ENCODE measurements at regions not wholly inside any gene's neighbourhood (a gene's known extent, or its start where the extent isn't known, plus 50 kb on each side); places are given as distances from the start of the nearest gene placed in this dataset.

DNA sequence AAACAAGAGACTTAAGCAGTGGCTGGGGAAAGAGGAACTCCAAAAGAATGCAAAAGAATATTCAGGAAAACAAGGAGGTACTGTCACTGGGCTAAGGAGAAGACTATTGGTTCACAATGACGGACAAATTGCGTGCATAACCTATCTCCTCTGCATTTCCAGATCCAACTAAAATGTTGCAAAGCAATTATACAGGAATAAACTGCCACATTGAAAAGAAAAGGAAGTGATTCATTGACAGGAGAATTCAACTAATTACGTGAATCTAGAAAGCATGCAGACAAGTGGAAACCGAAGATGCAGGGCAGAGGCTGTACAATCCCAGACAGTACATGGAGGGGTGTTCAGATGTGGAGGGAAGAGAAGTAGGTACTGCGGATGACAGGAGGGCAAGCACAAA is 152.8 kb upstream of the RIPOR2 start:
- DNase-seq, result no peak
- Histone ChIP-seq H3K4me3 (ENCODE audit: insufficient read depth, low read depth, low read length) (no peak overlapping the region), H3K27me3 (ENCODE audit: control insufficient read depth, insufficient read depth, low read length) (no peaks in the 10 kb centered on the region), H3K36me3 (replicated peaks; ENCODE audit: control insufficient read depth, insufficient read depth, low read length) (no peaks in the 10 kb centered on the region)

- DNase-seq, result no peak
- Histone ChIP-seq H3K36me3 (replicated peaks; ENCODE audit: control insufficient read depth, insufficient read depth, low read length) (no peaks in the 10 kb centered on the region), H3K4me3 (ENCODE audit: insufficient read depth, low read depth, low read length) (no peak overlapping the region), H3K27me3 (ENCODE audit: control insufficient read depth, insufficient read depth, low read length) (no peaks in the 10 kb centered on the region)
Observed at GRCh38 chr6:25089442-25089841, 153.7 kb upstream of the RIPOR2 start.

GRCh38 chr6:25094726-25095125 is 159.0 kb upstream of the RIPOR2 start:
- Histone ChIP-seq H3K4me3 (ENCODE audit: insufficient read depth, low read depth, low read length) (no peak overlapping the region), H3K27me3 (ENCODE audit: control insufficient read depth, insufficient read depth, low read length) (no peaks in the 10 kb centered on the region), H3K36me3 (replicated peaks; ENCODE audit: control insufficient read depth, insufficient read depth, low read length) (no peaks in the 10 kb centered on the region)
- DNase-seq, result no peak

GRCh38 chr6:25100288-25100687 is 164.5 kb upstream of the RIPOR2 start:
- no peaks in the 10 kb centered on the region for H3K36me3 ChIP-seq (replicated peaks; ENCODE audit: control insufficient read depth, insufficient read depth, low read length)
- no peak overlapping the region for H3K4me3 ChIP-seq (ENCODE audit: insufficient read depth, low read depth, low read length)
- no peak for DNase-seq
- no peaks in the 10 kb centered on the region for H3K27me3 ChIP-seq (ENCODE audit: control insufficient read depth, insufficient read depth, low read length)

DNA sequence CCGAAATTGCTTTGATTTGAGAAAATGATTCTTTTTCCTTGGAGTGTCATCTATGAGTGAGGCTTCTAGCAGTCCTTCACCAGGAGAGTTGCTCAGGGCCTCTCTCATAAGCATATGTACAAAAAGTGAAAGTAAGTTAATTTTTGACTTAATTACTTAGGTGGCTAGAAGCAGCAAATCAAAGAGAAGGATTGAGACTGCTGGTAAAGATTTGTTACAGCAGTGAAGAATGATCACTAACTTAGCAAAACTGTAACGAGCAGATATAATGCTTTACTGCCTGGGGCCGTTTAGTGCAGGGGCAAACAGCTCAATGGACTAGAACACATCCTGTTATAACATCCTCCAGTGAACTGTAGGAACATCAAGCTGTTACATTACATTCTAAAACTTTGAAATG is 167.8 kb upstream of the RIPOR2 start:
- Histone ChIP-seq H3K36me3 (replicated peaks; ENCODE audit: control insufficient read depth, insufficient read depth, low read length) (no peaks in the 10 kb centered on the region), H3K4me3 (ENCODE audit: insufficient read depth, low read depth, low read length) (no peak overlapping the region), H3K27me3 (ENCODE audit: control insufficient read depth, insufficient read depth, low read length) (no peaks in the 10 kb centered on the region)
- DNase-seq, result no peak

DNA sequence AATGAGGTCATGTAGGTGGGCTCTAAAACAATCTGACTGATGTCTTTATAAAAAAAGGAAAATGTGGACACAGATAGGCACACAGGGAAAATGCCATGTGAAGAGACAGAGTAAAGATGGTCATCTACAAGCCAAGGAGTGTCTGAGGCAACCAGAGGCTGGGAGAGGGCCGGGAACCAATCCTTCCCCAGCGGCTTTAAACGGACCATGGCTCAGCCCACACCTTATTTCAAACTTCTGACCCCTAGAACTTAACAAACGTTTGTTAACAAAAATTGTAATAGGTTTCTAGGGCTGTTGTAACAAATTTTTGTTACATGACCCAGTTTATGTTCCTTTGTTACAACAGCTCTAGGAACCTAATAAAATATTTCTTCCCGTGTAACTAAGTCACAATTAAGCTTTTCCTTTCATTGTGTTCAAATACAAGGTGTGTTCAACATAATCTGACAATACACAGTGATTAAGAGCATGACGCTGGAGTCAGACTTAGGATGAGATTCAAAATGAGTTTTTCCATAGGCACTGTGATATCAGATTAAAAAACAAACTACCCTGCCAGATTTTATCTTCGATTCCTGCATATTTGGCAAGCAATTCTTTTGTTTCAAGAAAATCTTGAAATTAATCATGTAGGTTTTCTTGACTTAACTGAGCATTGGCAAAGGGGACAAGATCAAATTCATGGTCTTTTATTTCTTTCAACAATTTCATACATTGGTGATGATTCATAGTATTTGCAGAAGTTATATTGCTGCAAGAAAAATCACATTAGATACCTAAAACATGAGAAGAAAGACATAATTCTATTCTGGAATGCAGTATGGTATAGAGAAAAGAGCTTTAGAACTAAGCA is 169.5 kb upstream of the RIPOR2 start:
- H3K4me3 ChIP-seq (ENCODE audit: insufficient read depth, low read depth, low read length), result no peak overlapping the region
- DNase-seq, result no peak
- H3K36me3 ChIP-seq (replicated peaks; ENCODE audit: control insufficient read depth, insufficient read depth, low read length), result no peaks in the 10 kb centered on the region
- no peaks in the 10 kb centered on the region for H3K27me3 ChIP-seq (ENCODE audit: control insufficient read depth, insufficient read depth, low read length)

- no peaks in the 10 kb centered on the region for H3K36me3 ChIP-seq (replicated peaks; ENCODE audit: control insufficient read depth, insufficient read depth, low read length)
- no peak for DNase-seq
- H3K27me3 ChIP-seq (ENCODE audit: control insufficient read depth, insufficient read depth, low read length), result no peaks in the 10 kb centered on the region
- no peak overlapping the region for H3K4me3 ChIP-seq (ENCODE audit: insufficient read depth, low read depth, low read length)
Observed at GRCh38 chr6:25107218-25107617, 171.5 kb upstream of the RIPOR2 start.

DNA sequence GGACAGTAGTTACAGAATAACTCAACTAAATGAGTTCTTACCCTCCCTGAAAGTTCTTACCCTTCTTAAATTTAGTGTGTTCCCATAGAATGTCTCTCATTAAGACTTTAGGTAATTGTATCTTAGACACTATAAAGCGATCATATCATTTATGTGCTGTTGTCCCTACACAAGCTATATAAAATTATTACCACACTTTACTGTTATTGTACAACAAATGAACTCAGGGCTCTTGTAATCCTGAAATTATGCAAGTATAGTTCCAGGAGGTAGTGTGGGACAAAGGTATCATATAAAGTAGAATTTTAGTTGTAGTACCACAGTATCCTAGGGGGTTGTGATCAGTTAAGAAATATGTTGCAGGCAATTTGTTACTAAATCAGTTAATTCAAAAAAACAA is 167.4 kb upstream of the CARMIL1 start:
- H3K27me3 ChIP-seq (ENCODE audit: control insufficient read depth, insufficient read depth, low read length), result no peaks in the 10 kb centered on the region
- no peak overlapping the region for H3K4me3 ChIP-seq (ENCODE audit: insufficient read depth, low read depth, low read length)
- H3K36me3 ChIP-seq (replicated peaks; ENCODE audit: control insufficient read depth, insufficient read depth, low read length), result no peaks in the 10 kb centered on the region
- no peak for DNase-seq

DNA sequence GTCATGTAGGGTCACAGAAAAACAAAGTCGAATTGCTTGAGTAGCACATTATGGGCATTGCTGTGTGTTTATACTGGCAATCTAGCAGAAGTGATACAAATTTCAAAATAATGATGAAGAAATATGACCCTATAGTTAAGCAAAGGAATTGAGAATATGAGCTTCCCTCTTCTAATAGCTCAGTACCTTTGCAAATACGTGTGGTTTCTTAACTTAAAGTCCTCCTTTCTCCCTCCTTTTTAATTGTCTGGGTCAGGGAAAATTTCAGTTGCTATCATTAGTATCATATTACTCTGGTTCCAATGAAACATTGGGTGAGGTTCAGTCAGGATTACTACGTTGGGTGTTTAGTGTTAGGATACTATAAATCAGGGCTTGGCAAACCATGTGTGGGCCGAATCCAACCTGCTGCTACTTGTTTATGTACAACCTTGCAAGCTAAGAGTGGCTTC is 166.8 kb upstream of the CARMIL1 start:
- Histone ChIP-seq H3K27me3 (ENCODE audit: control insufficient read depth, insufficient read depth, low read length) (no peaks in the 10 kb centered on the region), H3K36me3 (replicated peaks; ENCODE audit: control insufficient read depth, insufficient read depth, low read length) (no peaks in the 10 kb centered on the region), H3K4me3 (ENCODE audit: insufficient read depth, low read depth, low read length) (no peak overlapping the region)
- DNase-seq, result no peak

DNA sequence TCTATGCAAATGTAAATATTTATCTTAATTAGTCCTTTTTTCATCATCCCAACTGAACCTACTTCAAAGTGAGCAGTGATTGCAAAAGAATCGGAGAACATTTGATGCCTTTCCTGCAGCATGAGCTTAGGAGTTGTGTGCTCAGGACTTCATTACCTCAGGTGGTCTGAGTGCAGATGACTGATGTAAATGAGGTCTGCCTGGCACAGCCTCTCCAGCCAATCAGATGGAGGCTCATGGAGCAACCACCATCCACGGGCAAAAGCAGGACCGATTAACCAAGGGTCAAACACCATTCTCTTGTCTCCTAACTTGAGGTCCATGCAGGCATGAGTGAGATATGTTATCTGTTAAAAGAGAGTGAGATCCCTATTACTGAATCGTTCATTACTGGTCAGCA is 165.7 kb upstream of the CARMIL1 start:
- H3K4me3 ChIP-seq (ENCODE audit: insufficient read depth, low read depth, low read length), result no peak overlapping the region
- peak; percentile 25 for DNase-seq
- H3K36me3 ChIP-seq (replicated peaks; ENCODE audit: control insufficient read depth, insufficient read depth, low read length), result no peaks in the 10 kb centered on the region
- H3K27me3 ChIP-seq (ENCODE audit: control insufficient read depth, insufficient read depth, low read length), result no peaks in the 10 kb centered on the region

DNA sequence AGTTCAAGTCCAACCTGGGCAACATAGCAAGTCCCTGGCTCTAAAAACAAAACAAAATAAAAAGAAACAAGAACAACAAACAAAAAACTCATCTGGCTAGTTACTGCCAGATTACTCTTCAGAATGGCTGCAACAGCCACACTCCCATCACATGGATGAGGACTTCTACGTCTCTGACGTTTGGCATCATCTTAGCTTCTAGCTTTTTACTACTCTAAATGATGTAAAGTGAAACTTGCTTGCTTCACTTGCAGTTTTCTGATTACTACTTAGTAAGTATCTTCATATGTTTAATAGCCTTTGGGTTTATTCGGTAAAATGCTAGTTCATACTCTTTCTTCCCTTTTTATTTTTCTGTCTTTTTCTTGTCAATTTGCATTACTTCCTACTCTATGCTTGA is 161.1 kb upstream of the CARMIL1 start:
- Histone ChIP-seq H3K27me3 (ENCODE audit: control insufficient read depth, insufficient read depth, low read length) (no peaks in the 10 kb centered on the region), H3K36me3 (replicated peaks; ENCODE audit: control insufficient read depth, insufficient read depth, low read length) (no peaks in the 10 kb centered on the region), H3K4me3 (ENCODE audit: insufficient read depth, low read depth, low read length) (no peak overlapping the region)
- DNase-seq, result no peak

DNA sequence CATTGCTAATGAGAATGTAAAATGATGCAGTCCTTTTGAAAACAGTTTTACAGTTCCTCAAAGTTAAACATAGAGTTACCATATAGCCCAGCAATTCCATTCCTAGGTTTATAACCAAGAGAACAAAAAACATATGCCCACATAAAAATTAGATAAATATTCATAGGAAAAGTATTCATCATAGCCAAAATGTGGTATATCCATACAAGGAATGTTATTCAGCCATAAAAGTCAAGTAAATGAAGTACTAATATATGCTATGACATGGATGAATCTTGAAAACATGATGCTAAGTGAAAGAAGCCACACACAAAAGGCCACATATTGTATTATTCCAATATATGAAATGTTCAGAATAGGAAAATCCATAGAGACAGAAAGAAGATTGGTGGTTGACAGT is 158.0 kb upstream of the CARMIL1 start:
- Histone ChIP-seq H3K36me3 (replicated peaks; ENCODE audit: control insufficient read depth, insufficient read depth, low read length) (no peaks in the 10 kb centered on the region), H3K27me3 (ENCODE audit: control insufficient read depth, insufficient read depth, low read length) (no peaks in the 10 kb centered on the region), H3K4me3 (ENCODE audit: insufficient read depth, low read depth, low read length) (no peak overlapping the region)
- DNase-seq, result no peak

DNA sequence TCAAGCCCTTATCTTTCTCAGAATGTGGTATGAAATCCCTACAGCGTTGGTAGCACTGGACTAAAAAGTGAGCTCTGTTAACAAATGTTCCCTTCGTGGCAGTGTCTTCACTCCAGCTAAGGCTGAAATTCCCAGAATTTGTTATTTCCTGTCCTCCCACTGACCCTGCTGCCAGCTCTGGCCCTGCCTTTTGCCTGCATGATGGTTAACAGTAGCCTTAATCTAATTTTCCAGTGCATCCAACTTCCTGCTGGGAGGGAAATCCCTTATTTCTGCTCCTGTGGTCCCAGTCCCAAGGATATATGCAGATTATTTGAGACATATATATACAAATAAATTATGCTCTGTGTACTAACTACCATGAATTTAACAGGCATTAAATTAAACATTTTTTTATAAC is 157.2 kb upstream of the CARMIL1 start:
- H3K36me3 ChIP-seq (replicated peaks; ENCODE audit: control insufficient read depth, insufficient read depth, low read length), result no peaks in the 10 kb centered on the region
- H3K27me3 ChIP-seq (ENCODE audit: control insufficient read depth, insufficient read depth, low read length), result no peaks in the 10 kb centered on the region
- DNase-seq, result no peak
- no peak overlapping the region for H3K4me3 ChIP-seq (ENCODE audit: insufficient read depth, low read depth, low read length)

DNA sequence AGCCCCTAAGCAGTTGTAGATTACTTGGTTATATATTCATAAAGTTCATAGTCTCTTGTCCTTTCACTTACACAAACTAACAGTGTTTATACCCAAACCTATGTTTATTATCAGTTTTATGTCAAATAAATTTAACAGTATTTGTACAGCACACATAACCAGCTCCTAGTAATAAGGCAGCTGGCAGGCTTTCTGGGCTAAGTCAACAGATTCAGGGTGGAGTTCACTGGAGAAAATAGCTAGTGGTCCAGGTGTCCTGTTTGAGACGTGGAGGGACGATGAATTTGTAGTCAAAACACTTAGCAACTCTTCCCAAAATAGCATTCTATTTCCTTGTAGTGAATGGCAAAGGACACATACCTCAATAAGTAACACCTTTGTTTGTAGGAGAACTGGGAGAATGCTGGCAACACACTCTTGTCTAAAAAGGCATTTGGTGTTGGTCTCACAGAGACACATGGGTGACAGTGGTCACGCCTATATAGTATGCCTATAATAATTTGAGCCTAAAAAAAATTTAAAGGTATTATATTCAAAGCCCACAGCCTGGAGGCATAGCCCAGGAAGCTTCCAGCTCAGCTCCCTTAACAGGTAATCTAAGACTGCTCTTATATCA is 156.4 kb upstream of the CARMIL1 start:
- no peaks in the 10 kb centered on the region for H3K36me3 ChIP-seq (replicated peaks; ENCODE audit: control insufficient read depth, insufficient read depth, low read length)
- H3K4me3 ChIP-seq (ENCODE audit: insufficient read depth, low read depth, low read length), result no peak overlapping the region
- no peaks in the 10 kb centered on the region for H3K27me3 ChIP-seq (ENCODE audit: control insufficient read depth, insufficient read depth, low read length)
- DNase-seq, result no peak

DNA sequence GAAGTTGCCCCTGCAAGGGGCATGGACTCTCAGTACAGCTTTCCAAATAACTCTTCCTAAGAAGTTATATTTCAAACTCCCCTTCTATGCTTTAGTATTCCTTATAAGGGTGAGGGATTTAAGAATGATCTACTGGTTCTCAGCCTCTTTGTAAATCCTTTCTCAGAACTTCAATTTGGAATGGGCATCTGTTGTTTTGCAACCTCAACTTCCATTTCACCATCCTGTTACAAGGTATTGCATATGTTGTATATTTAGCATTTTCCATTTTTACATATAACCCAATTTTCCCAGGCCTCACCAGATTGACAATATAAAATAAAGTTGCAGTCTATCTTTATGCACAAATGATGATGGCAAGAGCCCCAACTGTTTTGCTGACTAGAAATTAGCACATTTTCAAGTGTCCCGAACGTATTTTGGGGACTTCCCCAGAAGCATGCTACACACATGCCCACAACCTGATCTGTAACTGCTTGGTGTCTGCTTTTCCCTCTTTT is 154.9 kb upstream of the CARMIL1 start:
- Histone ChIP-seq H3K27me3 (ENCODE audit: control insufficient read depth, insufficient read depth, low read length) (no peaks in the 10 kb centered on the region), H3K36me3 (replicated peaks; ENCODE audit: control insufficient read depth, insufficient read depth, low read length) (no peaks in the 10 kb centered on the region), H3K4me3 (ENCODE audit: insufficient read depth, low read depth, low read length) (no peak overlapping the region)
- DNase-seq, result no peak
